Lung (tissue), 11 donors: ENCODE measurements at regions not wholly inside any gene's neighbourhood (a gene's known extent, or its start where the extent isn't known, plus 50 kb on each side); places are given as distances from the start of the nearest gene placed in this dataset.

Experiments
- ATAC-seq: fragments of 200-7000 bp; cut with Tn5 transposase; one replicate; pipeline ENCODE4 v1.9.1; 2020; ENCODE audit warnings: moderate number of reproducible peaks; ENCODE audit not compliant: insufficient read depth, low FRiP score
- DNase-seq, 3 donors: peaks; one replicate each; pipeline ENCODE4 v3.0.0-alpha.2; 2013 to 2017
- H3K27ac ChIP-seq, 2 donors: one replicate each; pipeline ENCODE4 v1.5.1; 2013; ENCODE audit warnings: mild to moderate bottlenecking in 2 of 2, moderate library complexity in 2 of 2, control low read depth in 1 of 2, inconsistent platforms in 1 of 2, low read depth in 1 of 2, low read length in 1 of 2
- H3K27me3 ChIP-seq, 3 donors: one replicate each; pipeline ENCODE4 v1.5.1; 2013; ENCODE audit warnings: low read length in 2 of 3; ENCODE audit not compliant: control insufficient read depth in 3 of 3, insufficient read depth in 3 of 3
- H3K36me3 ChIP-seq, 4 donors: one replicate each; pipeline ENCODE4 v1.5.1; 2013; ENCODE audit warnings: low read length in 4 of 4, mild to moderate bottlenecking in 1 of 4, moderate library complexity in 1 of 4; ENCODE audit not compliant: control insufficient read depth in 4 of 4, insufficient read depth in 4 of 4
- H3K4me1 ChIP-seq, 5 donors: one replicate each; pipeline ENCODE4 v1.5.1; 2013; ENCODE audit warnings: low read length in 5 of 5, mild to moderate bottlenecking in 2 of 5, moderate library complexity in 1 of 5; ENCODE audit not compliant: control insufficient read depth in 5 of 5, insufficient read depth in 5 of 5
- H3K4me3 ChIP-seq: one replicate; pipeline ENCODE4 v1.5.1; 2013; ENCODE audit warnings: mild to moderate bottlenecking, control low read depth, moderate library complexity
- H3K9ac ChIP-seq, 2 donors: one replicate each; pipeline ENCODE4 v1.5.1; 2013; ENCODE audit warnings: low read length in 2 of 2, control low read depth in 1 of 2; ENCODE audit not compliant: insufficient read depth in 1 of 2
- H3K9me3 ChIP-seq, 4 donors: one replicate each; pipeline ENCODE4 v1.5.1; 2013; ENCODE audit warnings: low read length in 3 of 4, mild to moderate bottlenecking in 1 of 4, moderate library complexity in 1 of 4; ENCODE audit not compliant: control insufficient read depth in 4 of 4, insufficient read depth in 3 of 4
- WGBS, 2 donors: extraction: QIAGEN DNeasy Blood & Tissue Kit; methylation state at CpG; one replicate each; pipeline ENCODE4 v1.1.7; 2013; 5-methylcytosine and 5-hydroxymethylcytosine counted together
- TF ChIP-seq, protein P1 (sequence below): IDR thresholded peaks from 2 replicates; pipeline ENCODE4 v1.5.1; 2012; ENCODE audit warnings: mild to moderate bottlenecking; ENCODE audit errors: control extremely low read depth, extremely low read depth
- donor health status: control.
- donor health status: control.
- donor health status: Bipolar disorder and iron deficiency.
- donor health status: healthy.
- donor health status: DM: yes; HTN: yes; CAD: no.

DNA sequence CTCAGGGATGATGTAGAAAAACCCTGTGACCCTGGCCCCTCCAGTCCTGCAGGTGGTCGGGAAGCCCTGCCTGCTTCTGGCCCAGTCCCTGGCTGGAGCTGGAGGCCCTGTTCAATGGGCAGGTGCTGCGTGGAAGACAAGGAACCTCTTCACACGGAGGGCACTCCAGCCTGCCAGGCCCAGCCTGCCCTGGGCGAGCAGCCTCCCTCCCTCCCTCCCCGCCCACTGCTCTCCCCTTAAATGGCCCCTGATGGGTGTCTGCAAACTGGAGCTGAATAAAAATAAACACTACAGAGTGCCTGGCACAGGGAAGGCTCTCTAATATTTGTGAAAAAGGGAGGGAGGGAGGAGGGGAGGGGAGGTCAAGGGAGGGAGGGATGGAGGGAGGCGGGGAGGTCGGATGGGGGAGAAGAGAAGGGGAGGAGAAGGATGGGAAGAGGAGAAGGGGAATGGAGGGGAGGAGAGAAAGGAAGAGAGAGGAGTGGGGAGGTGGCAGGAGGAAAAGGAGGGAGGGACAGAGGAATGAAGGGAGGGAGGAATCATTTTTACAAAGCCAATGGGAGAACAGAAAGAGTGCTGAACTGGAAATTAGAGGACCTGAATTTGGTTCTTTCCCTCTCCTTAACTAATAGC is 222.8 kb upstream of the TNRC6C start:
- no peak overlapping the region for H3K4me3 ChIP-seq
- 29 to 45% methylated on average over 7 of the region's 7 CpGs for WGBS, 2 donors

DNA sequence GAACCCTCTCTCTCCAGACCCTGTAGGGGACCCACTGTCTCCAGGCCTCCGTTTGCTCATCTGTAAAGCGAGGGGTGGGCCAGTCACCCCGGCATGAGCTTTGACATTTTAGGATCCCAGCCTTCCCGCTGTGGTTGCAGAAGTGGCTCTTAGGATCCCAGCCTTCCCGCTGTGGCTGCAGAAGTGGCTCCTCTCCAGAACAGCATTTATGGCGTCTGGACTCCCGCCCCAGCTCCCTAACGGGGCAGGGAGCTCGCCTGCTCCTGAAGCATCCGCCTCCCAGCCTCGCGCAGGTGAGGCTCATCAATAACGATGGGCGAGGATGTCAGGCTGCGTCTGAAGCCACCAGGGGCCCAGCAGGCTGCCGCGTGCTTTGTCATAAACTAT is 222.3 kb upstream of the TNRC6C start:
- 45 to 68% methylated on average over 17 of the region's 17 CpGs for WGBS, 2 donors
- Histone ChIP-seq H3K9ac (no peak overlapping the region), H3K4me3 (no peak overlapping the region), H3K27ac (peak overlapping the region in 1 of 2 donors; percentile 42), H3K27me3 (no peaks in the 10 kb centered on the region), H3K4me1 (peaks cover 0 to 41% (median 29%) of the 10 kb centered on the region in 5 donors), H3K9me3 (peaks cover 0 to 2% (median 0%) of the 10 kb centered on the region in 4 donors), H3K36me3 (no peaks in the 10 kb centered on the region)
- TF ChIP-seq, protein P1, sequence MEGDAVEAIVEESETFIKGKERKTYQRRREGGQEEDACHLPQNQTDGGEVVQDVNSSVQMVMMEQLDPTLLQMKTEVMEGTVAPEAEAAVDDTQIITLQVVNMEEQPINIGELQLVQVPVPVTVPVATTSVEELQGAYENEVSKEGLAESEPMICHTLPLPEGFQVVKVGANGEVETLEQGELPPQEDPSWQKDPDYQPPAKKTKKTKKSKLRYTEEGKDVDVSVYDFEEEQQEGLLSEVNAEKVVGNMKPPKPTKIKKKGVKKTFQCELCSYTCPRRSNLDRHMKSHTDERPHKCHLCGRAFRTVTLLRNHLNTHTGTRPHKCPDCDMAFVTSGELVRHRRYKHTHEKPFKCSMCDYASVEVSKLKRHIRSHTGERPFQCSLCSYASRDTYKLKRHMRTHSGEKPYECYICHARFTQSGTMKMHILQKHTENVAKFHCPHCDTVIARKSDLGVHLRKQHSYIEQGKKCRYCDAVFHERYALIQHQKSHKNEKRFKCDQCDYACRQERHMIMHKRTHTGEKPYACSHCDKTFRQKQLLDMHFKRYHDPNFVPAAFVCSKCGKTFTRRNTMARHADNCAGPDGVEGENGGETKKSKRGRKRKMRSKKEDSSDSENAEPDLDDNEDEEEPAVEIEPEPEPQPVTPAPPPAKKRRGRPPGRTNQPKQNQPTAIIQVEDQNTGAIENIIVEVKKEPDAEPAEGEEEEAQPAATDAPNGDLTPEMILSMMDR = no peak
- DNase-seq = peak in 2 of 3 donors; percentile 29 to 75
- no peak for ATAC-seq

More for the DNA sequence above, 222.8 kb upstream of the TNRC6C start:
- TF ChIP-seq, protein P1 = no peak
- Histone ChIP-seq H3K27me3 (no peaks in the 10 kb centered on the region), H3K9ac (no peak overlapping the region), H3K27ac (peak overlapping the region in 1 of 2 donors; percentile 58), H3K4me1 (peaks cover 0 to 41% (median 29%) of the 10 kb centered on the region in 5 donors), H3K9me3 (peaks cover 0 to 2% (median 0%) of the 10 kb centered on the region in 4 donors), H3K36me3 (no peaks in the 10 kb centered on the region)
- DNase-seq = peak; percentile 84 to 96 (median 91)
- peak; percentile 43 for ATAC-seq

DNA sequence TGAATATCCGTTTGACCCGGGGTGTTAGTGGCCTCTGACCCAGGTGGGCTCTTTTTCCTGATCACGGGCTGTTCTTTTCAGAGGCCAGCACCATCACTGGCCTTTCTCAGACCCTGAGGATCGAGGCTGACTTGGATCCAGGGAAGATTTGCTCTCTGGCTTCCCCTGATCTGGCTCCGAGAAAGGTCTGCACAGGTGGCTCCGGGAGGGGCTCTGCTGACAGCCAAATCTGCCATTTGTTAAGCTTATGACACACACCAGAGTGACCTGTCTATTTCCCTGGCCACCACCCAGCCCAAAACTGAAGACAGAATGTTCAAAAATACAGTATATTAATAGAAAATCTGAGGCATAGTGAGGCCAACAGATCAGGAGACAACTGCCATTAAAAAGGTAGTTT is 221.8 kb upstream of the TNRC6C start:
- Histone ChIP-seq H3K27me3 (no peaks in the 10 kb centered on the region), H3K27ac (peak overlapping the region in 1 of 2 donors; percentile 42), H3K9me3 (peaks cover 0 to 2% (median 0%) of the 10 kb centered on the region in 4 donors), H3K4me1 (peaks cover 0 to 41% (median 29%) of the 10 kb centered on the region in 5 donors), H3K9ac (no peak overlapping the region), H3K4me3 (no peak overlapping the region), H3K36me3 (no peaks in the 10 kb centered on the region)
- ATAC-seq (no peak), DNase-seq (no peak)
- TF ChIP-seq, protein P1 = no peak
- 75 to 88% methylated on average over 6 of the region's 6 CpGs for WGBS, 2 donors
